ENCODE measurements at regions not wholly inside any gene's neighbourhood (a gene's known extent, or its start where the extent isn't known, plus 50 kb on each side); places are given as distances from the start of the nearest gene placed in this dataset.

GRCh38 chr11:116276051-116277044 lies 496.4 kb downstream of the BUD13 start:
- no peaks in the 10 kb centered on the region for H3K27me3 ChIP-seq (ENCODE audit: control insufficient read depth, low read length)
- H3K36me3 ChIP-seq (ENCODE audit: control insufficient read depth, low read length) = no peaks in the 10 kb centered on the region
- no peaks in the 10 kb centered on the region for H3K9me3 ChIP-seq (ENCODE audit: control insufficient read depth, insufficient read depth, low read length)
- H3K4me2 ChIP-seq (ENCODE audit: low read length) = no peak overlapping the region
- no peak overlapping the region for H3K4me3 ChIP-seq (ENCODE audit: low read length)
- H3K27ac ChIP-seq (ENCODE audit: low read depth, low read length) = no peak overlapping the region
- peak; percentile 94 for TF ChIP-seq CTCF (IDR thresholded peaks at IDR 0.05; ENCODE audit: low read depth, low read length, poor library complexity, severe bottlenecking)
- no peak for TF ChIP-seq EZH2phosphoT487 (IDR thresholded peaks at IDR 0.05; ENCODE audit: borderline replicate concordance, low read length)
- no peaks in the 10 kb centered on the region for H3K9me2 ChIP-seq (replicated peaks; ENCODE audit: control insufficient read depth, low read length)
- H4K20me1 ChIP-seq (ENCODE audit: control insufficient read depth, insufficient read depth, low read depth, low read length) = no peaks in the 10 kb centered on the region
- no peaks in the 10 kb centered on the region for H3K79me2 ChIP-seq (ENCODE audit: control insufficient read depth, low read length)
- H3F3A ChIP-seq (ENCODE audit: control insufficient read depth, insufficient read depth) = no peaks in the 10 kb centered on the region
- H3K4me1 ChIP-seq (ENCODE audit: control insufficient read depth, low read length) = no peaks in the 10 kb centered on the region

- Histone ChIP-seq H4K20me1 (ENCODE audit: control insufficient read depth, insufficient read depth, low read depth, low read length) (no peaks in the 10 kb centered on the region), H3K79me2 (ENCODE audit: control insufficient read depth, low read length) (no peaks in the 10 kb centered on the region), H3K9me2 (replicated peaks; ENCODE audit: control insufficient read depth, low read length) (no peaks in the 10 kb centered on the region), H3K4me1 (ENCODE audit: control insufficient read depth, low read length) (no peaks in the 10 kb centered on the region), H3F3A (ENCODE audit: control insufficient read depth, insufficient read depth) (no peaks in the 10 kb centered on the region), H3K36me3 (ENCODE audit: control insufficient read depth, low read length) (no peaks in the 10 kb centered on the region), H3K4me2 (ENCODE audit: low read length) (no peak overlapping the region), H3K4me3 (ENCODE audit: low read length) (no peak overlapping the region), H3K27ac (ENCODE audit: low read depth, low read length) (no peak overlapping the region), H3K27me3 (ENCODE audit: control insufficient read depth, low read length) (no peaks in the 10 kb centered on the region), H3K9me3 (ENCODE audit: control insufficient read depth, insufficient read depth, low read length) (no peaks in the 10 kb centered on the region)
- TF ChIP-seq EZH2phosphoT487 (IDR thresholded peaks at IDR 0.05; ENCODE audit: borderline replicate concordance, low read length) (no peak), CTCF (IDR thresholded peaks at IDR 0.05; ENCODE audit: low read depth, low read length, poor library complexity, severe bottlenecking) (no peak)
These were observed 497.2 kb downstream of the BUD13 start for GRCh38 chr11:116275635-116276034.

GRCh38 chr11:116274521-116274920 lies 498.3 kb downstream of the BUD13 start:
- Histone ChIP-seq H3K4me2 (ENCODE audit: low read length) (no peak overlapping the region), H3K27me3 (ENCODE audit: control insufficient read depth, low read length) (no peaks in the 10 kb centered on the region), H3K79me2 (ENCODE audit: control insufficient read depth, low read length) (no peaks in the 10 kb centered on the region), H3K36me3 (ENCODE audit: control insufficient read depth, low read length) (no peaks in the 10 kb centered on the region), H3K9me2 (replicated peaks; ENCODE audit: control insufficient read depth, low read length) (no peaks in the 10 kb centered on the region), H3K27ac (ENCODE audit: low read depth, low read length) (no peak overlapping the region), H3K4me3 (ENCODE audit: low read length) (no peak overlapping the region), H3K4me1 (ENCODE audit: control insufficient read depth, low read length) (no peaks in the 10 kb centered on the region), H3K9me3 (ENCODE audit: control insufficient read depth, insufficient read depth, low read length) (no peaks in the 10 kb centered on the region), H4K20me1 (ENCODE audit: control insufficient read depth, insufficient read depth, low read depth, low read length) (no peaks in the 10 kb centered on the region), H3F3A (ENCODE audit: control insufficient read depth, insufficient read depth) (no peaks in the 10 kb centered on the region)
- TF ChIP-seq CTCF (IDR thresholded peaks at IDR 0.05; ENCODE audit: low read depth, low read length, poor library complexity, severe bottlenecking) (no peak), EZH2phosphoT487 (IDR thresholded peaks at IDR 0.05; ENCODE audit: borderline replicate concordance, low read length) (no peak)

Measured in DOHH2 (cell line).